Omental fat pad (tissue), 3 donors: ENCODE measurements at regions not wholly inside any gene's neighbourhood (a gene's known extent, or its start where the extent isn't known, plus 50 kb on each side); places are given as distances from the start of the nearest gene placed in this dataset.
A peak's percentile ranks its signal among the peaks of the same experiment; 100 is the strongest.

Source experiments
- ATAC-seq: fragments of 150-250 bp; one replicate; pipeline ENCODE4 v1.9.1; 2016; ENCODE audit warnings: mild to moderate bottlenecking, moderate library complexity; ENCODE audit not compliant: low FRiP score
- DNase-seq: peaks from one replicate; pipeline ENCODE4 v3.0.0-alpha.2; 2019; ENCODE audit warnings: low spot score
- CTCF ChIP-seq, 3 donors: fragments of 450-650 bp; IDR thresholded peaks; one replicate each; pipeline ENCODE4 v1.5.1; 2016 to 2017; ENCODE audit warnings: antibody characterized with exemption in 3 of 3, mild to moderate bottlenecking in 3 of 3, moderate library complexity in 2 of 3

DNA sequence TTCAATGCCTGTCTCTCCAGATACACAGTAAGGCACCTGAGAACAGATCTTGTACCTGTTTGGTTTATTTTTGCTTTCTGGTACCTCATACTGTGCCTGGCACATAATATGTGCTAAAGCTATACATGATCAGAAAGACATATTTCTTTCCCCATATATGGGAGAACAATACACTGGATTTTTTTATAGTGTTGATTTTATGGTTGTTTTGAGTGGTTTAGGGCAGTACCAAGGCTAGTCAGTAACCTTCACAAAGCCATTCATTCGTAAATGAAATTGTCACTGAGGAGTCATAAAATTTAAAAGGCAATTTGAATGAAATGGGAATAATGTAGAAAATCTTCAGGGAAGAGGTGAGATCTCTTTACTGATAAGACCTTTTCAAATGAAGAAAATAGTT is 810.2 kb downstream of the TUSC7 start:
- DNase-seq, result no peak
- no peak for ATAC-seq
- TF ChIP-seq CTCF (IDR thresholded peaks at IDR 0.05), result no peak

- DNase-seq, result no peak
- TF ChIP-seq CTCF (IDR thresholded peaks at IDR 0.05), result no peak
- ATAC-seq, result no peak
Measured at GRCh38 chr3:117520582-117520981, 811.0 kb downstream of the TUSC7 start.

- no peak for TF ChIP-seq CTCF (IDR thresholded peaks at IDR 0.05)
- no peak for ATAC-seq
- DNase-seq, result no peak
Measured at GRCh38 chr3:117523418-117523817, 813.8 kb downstream of the TUSC7 start.

DNA sequence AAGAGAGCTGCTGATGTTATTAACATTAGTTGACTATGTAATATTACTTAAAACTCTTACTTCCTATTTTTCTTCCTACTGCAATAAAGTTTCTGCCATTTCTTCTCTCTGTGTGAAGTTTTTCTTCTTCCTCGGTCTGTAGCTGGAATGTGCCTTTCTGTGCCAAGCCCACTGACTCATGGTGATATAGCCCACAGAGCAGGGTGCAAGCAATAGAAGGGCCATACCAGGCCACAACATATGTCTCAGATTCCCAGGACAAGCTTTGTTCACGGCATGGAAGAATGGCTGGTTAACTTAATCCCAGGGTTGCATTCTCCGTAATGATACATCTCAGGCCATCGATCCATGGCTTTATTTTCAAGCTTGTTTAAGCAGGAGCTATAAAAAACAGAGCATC is 815.3 kb downstream of the TUSC7 start:
- TF ChIP-seq CTCF (IDR thresholded peaks at IDR 0.05), result no peak
- no peak for DNase-seq
- ATAC-seq, result no peak

- TF ChIP-seq CTCF (IDR thresholded peaks at IDR 0.05), result no peak
- ATAC-seq, result no peak
- DNase-seq, result peak; percentile 25
Measured at GRCh38 chr3:117526470-117527079, 817.0 kb downstream of the TUSC7 start.

GRCh38 chr3:117527346-117527745 is 817.8 kb downstream of the TUSC7 start:
- ATAC-seq, result no peak
- TF ChIP-seq CTCF (IDR thresholded peaks at IDR 0.05), result no peak
- DNase-seq, result no peak

DNA sequence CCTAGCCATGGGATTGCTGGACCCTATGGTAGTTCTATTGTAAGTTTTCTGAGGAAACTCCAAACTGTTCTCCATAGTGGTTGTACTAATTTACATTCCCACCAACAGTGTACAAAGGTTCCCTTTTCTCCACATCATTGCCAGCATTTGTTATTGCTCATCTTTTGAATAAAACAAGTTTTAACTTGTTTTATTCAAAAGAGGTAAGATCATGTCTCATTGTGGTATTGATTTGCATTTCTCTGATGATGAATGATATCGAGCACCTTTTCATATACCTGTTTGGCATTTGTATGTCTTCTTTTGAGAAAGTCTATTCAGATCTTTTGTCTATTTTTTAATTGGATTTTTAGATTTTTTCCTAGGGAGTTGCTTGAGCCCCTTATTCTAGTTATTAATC is 819.1 kb downstream of the TUSC7 start:
- ATAC-seq (no peak), DNase-seq (no peak)
- no peak for TF ChIP-seq CTCF (IDR thresholded peaks at IDR 0.05)
